ENCODE measurements at regions not wholly inside any gene's neighbourhood (a gene's known extent, or its start where the extent isn't known, plus 50 kb on each side); places are given as distances from the start of the nearest gene placed in this dataset.

- TF ChIP-seq BACH2 (CRISPR knock-in tag; IDR thresholded peaks at IDR 0.05; ENCODE audit: borderline replicate concordance) (no peak), TSHZ2 (CRISPR knock-in tag; IDR thresholded peaks at IDR 0.05) (no peak), ARNTL (CRISPR knock-in tag; IDR thresholded peaks at IDR 0.05; ENCODE audit: borderline replicate concordance, low read depth) (no peak), ESRRG (CRISPR knock-in tag; IDR thresholded peaks at IDR 0.05) (no peak), SNAI2 (CRISPR knock-in tag; IDR thresholded peaks at IDR 0.05) (no peak), ZNF70 (CRISPR knock-in tag; IDR thresholded peaks at IDR 0.05) (no peak), CREB5 (CRISPR knock-in tag; IDR thresholded peaks at IDR 0.05; ENCODE audit: low read depth) (no peak), PPARA (CRISPR knock-in tag; IDR thresholded peaks at IDR 0.05; ENCODE audit: borderline replicate concordance) (no peak), POU6F1 (CRISPR knock-in tag; IDR thresholded peaks at IDR 0.05; ENCODE audit: borderline replicate concordance, low read depth) (no peak), CSRNP3 (CRISPR knock-in tag; IDR thresholded peaks at IDR 0.05) (no peak), ZFP30 (CRISPR knock-in tag; IDR thresholded peaks at IDR 0.05) (no peak), ISL1 (CRISPR knock-in tag; IDR thresholded peaks at IDR 0.05) (no peak), ZC3H10 (CRISPR knock-in tag; IDR thresholded peaks at IDR 0.05) (no peak), TOX (CRISPR knock-in tag; IDR thresholded peaks at IDR 0.05; ENCODE audit: borderline replicate concordance) (no peak), CSDC2 (CRISPR knock-in tag; IDR thresholded peaks at IDR 0.05) (no peak), OSR1 (CRISPR knock-in tag; IDR thresholded peaks at IDR 0.05) (no peak), ZNF8 (CRISPR knock-in tag; IDR thresholded peaks at IDR 0.05) (no peak)
- no peak for ATAC-seq
Measured at GRCh38 chr10:32131388-32131787, 75.2 kb upstream of the KIF5B start.

GRCh38 chr10:32130788-32131187 lies 74.6 kb upstream of the KIF5B start:
- no peak for ATAC-seq
- no peak for TF ChIP-seq SNAI2 (CRISPR knock-in tag; IDR thresholded peaks at IDR 0.05)
- no peak for TF ChIP-seq RARB (CRISPR knock-in tag; IDR thresholded peaks at IDR 0.05)
- TF ChIP-seq ZFP3 (CRISPR knock-in tag; IDR thresholded peaks at IDR 0.05) = no peak
- TF ChIP-seq CSDC2 (CRISPR knock-in tag; IDR thresholded peaks at IDR 0.05) = no peak
- TF ChIP-seq BACH2 (CRISPR knock-in tag; IDR thresholded peaks at IDR 0.05; ENCODE audit: borderline replicate concordance) = no peak
- no peak for TF ChIP-seq POU6F1 (CRISPR knock-in tag; IDR thresholded peaks at IDR 0.05; ENCODE audit: borderline replicate concordance, low read depth)
- TF ChIP-seq CREB5 (CRISPR knock-in tag; IDR thresholded peaks at IDR 0.05; ENCODE audit: low read depth) = no peak
- no peak for TF ChIP-seq PPARA (CRISPR knock-in tag; IDR thresholded peaks at IDR 0.05; ENCODE audit: borderline replicate concordance)
- TF ChIP-seq ZNF565 (CRISPR knock-in tag; conservative IDR thresholded peaks at IDR 0.05; ENCODE audit: low read depth) = no peak
- no peak for TF ChIP-seq TSHZ2 (CRISPR knock-in tag; IDR thresholded peaks at IDR 0.05)
- no peak for TF ChIP-seq ZNF8 (CRISPR knock-in tag; IDR thresholded peaks at IDR 0.05)
- no peak for TF ChIP-seq CSRNP3 (CRISPR knock-in tag; IDR thresholded peaks at IDR 0.05)
- TF ChIP-seq ARNTL (CRISPR knock-in tag; IDR thresholded peaks at IDR 0.05; ENCODE audit: borderline replicate concordance, low read depth) = no peak
- no peak for TF ChIP-seq GLIS3 (CRISPR knock-in tag; IDR thresholded peaks at IDR 0.05)
- TF ChIP-seq TOX (CRISPR knock-in tag; IDR thresholded peaks at IDR 0.05; ENCODE audit: borderline replicate concordance) = no peak
- TF ChIP-seq PATZ1 (CRISPR knock-in tag; IDR thresholded peaks at IDR 0.05; ENCODE audit: borderline replicate concordance) = no peak

Measured in SK-N-SH treated with all-trans-retinoic acid at 6 μM for 48 hours (cell line).